Right ventricle myocardium superior (tissue), 1 donor: ENCODE measurements at regions not wholly inside any gene's neighbourhood (a gene's known extent, or its start where the extent isn't known, plus 50 kb on each side); places are given as distances from the start of the nearest gene placed in this dataset.

Experiments used
- ATAC-seq: fragments of 200-7000 bp; cut with Tn5 transposase; one replicate; pipeline ENCODE4 v1.9.1; 2020; ENCODE audit warnings: mild to moderate bottlenecking; ENCODE audit not compliant: poor library complexity
- DNase-seq: peaks from one replicate; pipeline ENCODE4 v3.0.0-alpha.2; 2020
- intact Hi-C: fragments of 100-400 bp; cut with DNase I; formaldehyde crosslinking; loops from one replicate; pipeline ENCODE4 v1.11.2; 2022
- donor health status: DM: no; HTN: yes; CAD: no; lungs with severe emphysema.

GRCh38 chr16:55380485-55380884 is 56.5 kb downstream of the IRX6 start:
- DNase-seq (no peak), ATAC-seq (no peak)
- intact Hi-C loops = no loop called here

GRCh38 chr16:55384288-55385247 is 60.6 kb downstream of the IRX6 start:
- DNase-seq (no peak), ATAC-seq (peak; percentile 76)
- intact Hi-C loops = no loop called here

GRCh38 chr16:55385359-55385758 is 61.4 kb downstream of the IRX6 start:
- ATAC-seq (no peak), DNase-seq (no peak)
- intact Hi-C loops = no loop called here

GRCh38 chr16:55386534-55387296 is 62.7 kb downstream of the IRX6 start:
- no peak for ATAC-seq
- intact Hi-C loops = no loop called here
- DNase-seq = no peak

DNA sequence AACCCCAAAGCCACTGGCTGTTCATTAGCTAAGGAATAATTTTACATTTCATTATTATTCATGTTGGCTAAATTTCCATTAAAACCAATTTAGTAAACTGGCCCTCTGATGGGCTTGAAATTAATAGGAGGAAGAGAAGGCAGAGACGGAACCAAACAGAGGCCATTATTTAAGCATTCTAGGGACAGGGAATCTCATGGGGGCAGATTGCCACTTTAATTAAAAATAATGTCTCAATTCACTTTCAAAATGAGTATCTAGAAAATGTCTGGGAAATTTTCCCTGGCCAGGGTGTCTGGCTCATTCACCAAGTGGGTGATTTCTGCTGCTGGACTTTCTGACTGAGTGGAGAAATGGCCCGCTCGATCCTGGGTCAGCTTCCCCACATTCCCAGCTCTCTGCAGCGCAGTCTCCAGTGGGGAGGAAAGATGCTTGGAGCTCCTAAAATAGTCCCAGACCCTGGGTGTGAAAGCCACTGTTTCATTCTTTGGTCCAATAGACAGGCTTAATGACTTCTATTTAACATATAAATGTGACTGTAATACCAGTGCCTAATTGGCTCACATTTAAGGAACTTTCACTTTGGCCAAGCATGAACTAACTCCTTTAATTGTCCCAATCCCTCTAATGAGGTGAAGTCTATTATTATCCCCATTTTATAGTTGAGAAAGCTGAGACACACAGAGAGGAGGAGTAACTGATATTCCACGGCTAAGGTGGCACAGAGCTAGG is 64.3 kb downstream of the IRX6 start:
- intact Hi-C loops = no loop called here
- no peak for ATAC-seq
- no peak for DNase-seq

- intact Hi-C loops = no loop called here
- ATAC-seq (peak; percentile 74), DNase-seq (peak; percentile 66)
Measured at GRCh38 chr16:55389426-55390073, 65.5 kb downstream of the IRX6 start.

DNA sequence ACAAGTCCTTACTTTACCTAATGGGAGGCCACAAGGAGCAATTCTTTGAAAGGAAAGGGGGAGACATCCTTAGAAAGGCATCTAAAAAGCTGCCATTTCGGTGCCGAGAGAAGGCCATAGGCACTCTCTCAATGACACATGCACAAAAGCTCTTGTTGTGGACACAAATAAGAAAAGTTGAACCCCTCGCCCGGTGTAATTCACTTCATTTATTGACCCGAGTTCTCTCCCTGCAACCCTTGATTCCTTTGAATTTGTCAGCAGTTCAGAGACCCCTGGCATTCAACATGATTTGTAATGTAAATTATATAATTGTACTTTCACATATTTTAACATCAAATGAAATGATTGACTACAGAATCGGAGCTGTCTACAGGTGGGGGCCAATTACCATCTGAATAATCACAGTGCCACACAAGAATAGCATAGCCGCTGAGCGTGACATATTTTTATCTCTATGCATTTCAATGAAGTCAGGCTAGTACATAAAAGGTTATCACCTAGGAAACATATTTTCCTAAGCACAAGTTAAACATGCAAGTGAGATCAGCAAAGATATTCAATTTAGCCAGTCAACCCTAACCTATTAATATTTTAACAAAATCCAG is 66.7 kb downstream of the IRX6 start:
- DNase-seq (no peak), ATAC-seq (peak; percentile 57)
- intact Hi-C loops = no loop called here

GRCh38 chr16:55391760-55392375 is 67.9 kb downstream of the IRX6 start:
- ATAC-seq = no peak
- DNase-seq = no peak
- intact Hi-C loops = no loop called here

DNA sequence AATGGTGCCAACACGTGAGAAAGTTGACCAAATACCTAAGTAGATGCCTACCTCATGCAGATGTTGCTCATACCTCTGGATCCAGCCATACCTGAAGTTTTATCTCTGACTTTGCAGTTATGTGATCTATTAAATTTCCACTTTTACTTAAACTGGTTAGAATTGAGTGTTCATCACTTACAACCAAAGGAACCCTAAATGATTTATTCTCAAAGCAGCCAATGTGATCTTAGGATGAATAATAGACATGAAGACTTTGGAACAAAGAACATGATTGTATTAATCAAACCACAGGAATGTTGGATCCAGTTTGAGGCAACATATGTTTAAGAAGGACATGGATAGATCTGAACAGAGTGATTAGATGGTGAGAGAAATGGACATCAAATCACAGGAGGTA is 68.7 kb downstream of the IRX6 start:
- no peak for ATAC-seq
- intact Hi-C loops = no loop called here
- no peak for DNase-seq

DNA sequence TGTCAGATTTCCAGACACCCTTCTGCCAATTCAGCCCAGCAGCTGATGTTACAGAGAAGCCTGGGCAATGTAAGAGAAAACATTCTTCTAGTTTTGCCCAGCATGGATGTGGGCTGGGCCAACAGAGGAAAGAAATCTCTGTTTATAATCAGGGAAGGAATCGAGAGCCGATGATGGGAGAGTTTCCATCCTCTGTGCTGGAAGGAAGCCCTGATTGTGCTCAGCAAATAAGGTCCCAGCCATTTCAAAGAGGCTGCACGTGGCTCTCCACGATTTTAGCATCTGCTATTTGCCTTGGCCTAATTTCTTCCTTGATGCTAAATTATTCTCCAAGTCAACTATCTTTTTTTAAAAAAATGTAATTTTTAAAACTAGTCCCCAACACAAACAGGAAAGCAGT is 70.0 kb downstream of the IRX6 start:
- no peak for ATAC-seq
- intact Hi-C loops = no loop called here
- DNase-seq = no peak

DNA sequence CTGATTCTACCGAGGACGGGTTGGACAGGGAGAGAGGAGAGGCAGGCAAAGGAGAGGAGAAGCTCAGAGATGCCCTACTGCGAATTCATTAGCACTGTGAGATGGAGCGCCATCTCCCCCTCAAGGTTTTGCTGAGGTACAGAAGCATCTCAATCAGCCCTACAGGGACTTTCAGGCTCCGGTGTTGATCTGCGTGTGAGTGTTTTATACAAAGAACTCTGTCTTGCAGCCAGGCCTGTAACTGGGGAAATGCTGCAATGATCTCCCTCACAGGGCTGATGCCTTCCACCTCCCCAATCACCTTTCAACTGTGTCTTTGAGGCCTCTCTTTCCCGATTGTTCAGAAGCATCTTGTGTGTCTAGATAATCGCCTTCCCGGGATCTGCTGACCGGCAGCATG is 74.8 kb downstream of the IRX6 start:
- intact Hi-C loops = no loop called here
- ATAC-seq (no peak), DNase-seq (no peak)

DNA sequence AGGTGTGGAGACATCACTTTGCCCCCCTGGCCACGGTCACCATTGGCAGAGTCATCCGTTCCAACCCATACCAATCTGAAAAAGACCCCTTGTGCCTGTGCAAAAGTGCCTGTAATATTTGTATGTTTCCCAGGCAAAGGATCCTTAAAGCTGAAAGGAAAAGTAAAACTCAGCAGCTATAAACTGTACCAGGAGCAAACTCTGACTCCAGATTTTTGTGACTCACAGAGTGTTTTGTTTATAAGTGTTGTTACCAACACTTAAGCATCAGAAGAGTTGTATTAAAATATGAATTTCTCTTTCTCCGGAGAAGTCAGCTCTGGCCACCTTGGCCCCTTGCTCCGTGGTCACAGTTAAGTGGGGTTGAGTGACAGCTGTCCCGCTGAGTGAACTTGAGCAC is 75.9 kb downstream of the IRX6 start:
- no peak for ATAC-seq
- intact Hi-C loops = no loop called here
- DNase-seq = no peak

DNA sequence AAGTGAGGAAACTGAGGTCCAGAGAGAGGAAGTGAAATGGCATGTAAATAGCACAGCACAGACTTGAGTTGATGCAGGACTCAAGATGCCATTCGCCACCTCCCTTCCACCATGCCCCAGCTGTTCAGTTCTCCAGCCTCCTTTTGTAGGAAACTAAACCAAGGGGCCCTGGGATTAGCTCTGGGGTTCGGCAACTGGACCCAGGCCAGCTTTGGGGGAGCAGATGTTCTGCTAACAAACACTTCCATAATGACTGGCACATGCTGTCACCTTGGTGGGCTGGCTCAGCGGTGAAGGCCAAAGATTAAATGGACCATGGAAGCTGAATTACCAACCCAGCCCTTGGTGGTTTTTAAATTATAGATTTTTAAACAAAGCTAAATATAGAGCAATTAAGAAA is 77.0 kb downstream of the IRX6 start:
- DNase-seq = no peak
- ATAC-seq = no peak
- intact Hi-C loops = no loop called here

GRCh38 chr16:55403464-55403863 is 75.5 kb upstream of the MMP2 start:
- intact Hi-C loops = no loop called here
- DNase-seq (no peak), ATAC-seq (no peak)

- no peak for DNase-seq
- ATAC-seq = no peak
- intact Hi-C loops = no loop called here
Measured at GRCh38 chr16:55406651-55407050, 72.3 kb upstream of the MMP2 start.

DNA sequence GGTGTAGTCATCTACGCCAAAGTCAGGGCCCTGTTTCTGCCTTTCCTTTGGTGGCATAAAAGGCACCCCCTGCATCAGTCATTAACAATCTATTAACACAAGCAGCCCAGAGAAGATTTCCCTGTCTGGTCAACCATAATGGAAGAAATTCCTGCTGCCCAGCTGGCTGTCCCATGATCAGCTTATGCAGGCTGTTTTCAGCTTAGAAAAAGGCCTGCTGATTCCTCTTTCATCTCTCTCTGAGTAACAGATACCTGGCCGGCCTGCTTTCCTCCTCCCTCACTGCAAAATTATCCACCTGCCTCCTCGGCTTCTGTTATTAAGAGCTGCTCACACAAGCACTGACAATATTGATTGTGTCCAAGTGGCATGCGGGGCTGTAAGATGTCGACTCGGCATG is 70.3 kb upstream of the MMP2 start:
- intact Hi-C loops = no loop called here
- no peak for DNase-seq
- ATAC-seq = no peak

DNA sequence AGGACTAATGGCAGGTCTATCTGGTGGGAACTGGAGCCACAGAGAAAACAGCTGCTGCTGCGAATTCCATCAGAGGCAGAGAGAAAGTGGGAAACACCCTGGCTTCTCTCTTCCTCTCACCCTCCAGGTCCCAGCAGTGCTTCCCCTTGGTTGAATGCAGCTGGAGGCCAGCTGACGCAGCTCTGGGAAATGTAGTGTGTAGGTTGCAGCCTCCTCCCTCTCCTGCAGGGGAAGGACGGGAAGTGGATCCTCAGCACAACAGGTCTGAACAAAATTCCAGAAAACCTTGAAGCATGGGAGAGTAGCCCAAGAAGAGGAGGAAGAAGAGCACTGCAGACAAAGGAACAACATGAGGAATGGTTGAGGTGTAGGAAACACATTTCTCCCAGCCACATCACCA is 67.8 kb upstream of the MMP2 start:
- ATAC-seq = no peak
- intact Hi-C loops = no loop called here
- no peak for DNase-seq

DNA sequence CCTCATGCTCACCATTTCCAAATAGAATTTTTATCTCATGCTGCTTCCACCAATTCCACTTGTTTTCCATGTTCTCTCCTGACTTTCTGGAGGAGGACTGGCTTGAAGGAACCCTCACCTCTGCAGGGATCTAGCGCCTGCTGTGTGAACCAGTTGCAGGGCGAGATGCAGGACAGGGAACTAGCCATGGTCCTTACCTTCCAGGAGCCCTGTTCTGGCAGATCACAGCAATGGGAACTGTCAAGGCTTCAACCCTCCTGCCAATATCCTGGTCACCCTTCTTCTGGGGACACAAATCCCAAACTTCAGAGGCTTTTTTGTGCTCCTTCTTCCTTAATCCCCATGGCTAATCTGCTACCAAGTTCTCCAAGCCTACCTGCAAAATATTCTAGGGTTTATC is 60.4 kb upstream of the MMP2 start:
- DNase-seq (no peak), ATAC-seq (no peak)
- intact Hi-C loops = no loop called here
